ENCODE measurements at regions not wholly inside any gene's neighbourhood (a gene's known extent, or its start where the extent isn't known, plus 50 kb on each side); places are given as distances from the start of the nearest gene placed in this dataset.

GRCh38 chr11:92396133-92396532, 171.5 kb downstream of the FAT3 start:
- TF ChIP-seq CTCF (conservative IDR thresholded peaks at IDR 0.05 in 1 of 2, IDR thresholded peaks at IDR 0.05 in 1 of 2; ENCODE audit: extremely low read depth in 1 of 2, insufficient read depth in 1 of 2, low read depth in 1 of 2, low read length in 2 of 2) (no peak), EZH2 (IDR thresholded peaks at IDR 0.05; ENCODE audit: borderline replicate concordance, low read length) (no peak)
